ENCODE measurements at regions not wholly inside any gene's neighbourhood (a gene's known extent, or its start where the extent isn't known, plus 50 kb on each side); places are given as distances from the start of the nearest gene placed in this dataset.
A peak's percentile ranks its signal among the peaks of the same experiment; 100 is the strongest.

GRCh38 chr1:88104236-88104635 lies 579.8 kb upstream of the PKN2 start:
- no peak for DNase-seq

GRCh38 chr1:88104886-88105285 lies 579.2 kb upstream of the PKN2 start:
- DNase-seq: no peak

GRCh38 chr1:88111816-88112215 lies 572.3 kb upstream of the PKN2 start:
- DNase-seq: no peak

GRCh38 chr1:88117597-88117996 lies 566.5 kb upstream of the PKN2 start:
- DNase-seq: no peak

GRCh38 chr1:88118176-88118845 lies 565.8 kb upstream of the PKN2 start:
- no peak for DNase-seq

GRCh38 chr1:88124614-88125013 lies 559.5 kb upstream of the PKN2 start:
- no peak for DNase-seq

- DNase-seq: no peak
Measured at GRCh38 chr1:88126467-88126866, 557.6 kb upstream of the PKN2 start.

- DNase-seq: no peak
Measured at GRCh38 chr1:88133991-88134390, 550.1 kb upstream of the PKN2 start.

- no peak for DNase-seq
Measured at GRCh38 chr1:88134983-88135921, 548.8 kb upstream of the PKN2 start.

GRCh38 chr1:88139633-88140032 lies 544.4 kb upstream of the PKN2 start:
- no peak for DNase-seq

GRCh38 chr1:88140325-88140724 lies 543.7 kb upstream of the PKN2 start:
- no peak for DNase-seq

GRCh38 chr1:88141499-88142074 lies 542.5 kb upstream of the PKN2 start:
- no peak for DNase-seq

GRCh38 chr1:88145752-88146151 lies 538.3 kb upstream of the PKN2 start:
- DNase-seq: no peak

- DNase-seq: no peak
Measured at GRCh38 chr1:88149686-88150085, 534.4 kb upstream of the PKN2 start.

- DNase-seq: no peak
Measured at GRCh38 chr1:88150330-88150729, 533.7 kb upstream of the PKN2 start.

GRCh38 chr1:88163187-88163586 lies 520.9 kb upstream of the PKN2 start:
- no peak for DNase-seq

- no peak for DNase-seq
Measured at GRCh38 chr1:88168126-88168525, 515.9 kb upstream of the PKN2 start.

- DNase-seq: no peak
Measured at GRCh38 chr1:88169139-88169538, 514.9 kb upstream of the PKN2 start.

- no peak for DNase-seq
Measured at GRCh38 chr1:88169939-88170338, 514.1 kb upstream of the PKN2 start.

- DNase-seq: no peak
Measured at GRCh38 chr1:88175120-88175630, 508.9 kb upstream of the PKN2 start.

- no peak for DNase-seq
Measured at GRCh38 chr1:88175631-88176226, 508.3 kb upstream of the PKN2 start.

GRCh38 chr1:88179943-88180342 lies 504.1 kb upstream of the PKN2 start:
- no peak for DNase-seq

GRCh38 chr1:88180449-88181108 lies 503.5 kb upstream of the PKN2 start:
- peak; percentile 39 for DNase-seq

Measured in NCI-H1048 (cell line).